ENCODE measurements at regions not wholly inside any gene's neighbourhood (a gene's known extent, or its start where the extent isn't known, plus 50 kb on each side); places are given as distances from the start of the nearest gene placed in this dataset.
"Not testable (repeated sequence)": the region's sequence is repeated elsewhere in the genome, so short reads cannot be mapped to it uniquely, and the experiment has no call there.

DNA sequence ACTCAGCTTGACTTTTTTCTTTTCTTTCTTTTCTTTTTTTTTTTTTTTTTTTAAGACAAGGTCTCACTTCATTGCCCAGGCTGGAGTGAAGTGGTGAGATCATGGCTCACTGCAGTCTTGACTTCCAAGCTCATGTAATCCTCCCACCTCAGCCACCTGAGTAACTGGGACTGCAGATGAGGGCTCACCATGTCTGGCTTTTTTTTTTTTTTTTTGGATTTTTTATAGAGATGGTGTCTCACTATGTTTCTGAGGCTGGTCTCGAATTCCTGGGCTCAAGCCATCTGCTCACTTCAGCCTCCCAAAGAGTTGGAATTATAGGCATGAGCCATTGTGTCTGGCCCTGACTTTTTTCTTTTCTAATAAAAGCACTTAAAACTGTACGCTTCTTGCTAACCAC lies 358.2 kb upstream of the IGFBP3 start:
- no peak for DNase-seq (ENCODE audit: low spot score)
- Mint-ChIP-seq H3K4me1 (ENCODE audit: low read depth) (no peaks in the 10 kb centered on the region), H3K4me3 (no peak overlapping the region), H3K9me3 (no peaks in the 10 kb centered on the region), H3K36me3 (ENCODE audit: low read depth) (no peaks in the 10 kb centered on the region), H3K27me3 (ENCODE audit: insufficient read depth) (no peaks in the 10 kb centered on the region), H3K27ac (no peak overlapping the region)
- intact Hi-C loops (cut with micrococcal nuclease): no loop called here

DNA sequence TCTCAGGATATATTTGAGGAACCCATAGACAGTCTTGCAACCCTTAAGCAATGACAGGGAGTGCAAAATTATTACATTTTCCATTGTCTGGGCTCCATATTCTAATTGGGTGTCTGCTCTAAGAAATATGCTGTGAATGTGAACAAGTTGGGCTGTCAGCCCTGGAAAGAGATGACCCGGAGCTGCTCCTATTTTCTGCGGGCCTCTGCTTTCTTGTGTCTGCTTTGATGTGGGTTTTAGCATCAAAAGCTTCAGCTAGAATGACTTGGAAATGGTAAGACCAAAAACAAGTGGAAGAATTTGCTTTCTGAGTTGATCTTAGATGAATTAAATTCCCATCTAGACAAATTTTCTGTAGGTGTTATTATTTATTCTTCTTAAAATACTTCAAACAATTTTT lies 343.6 kb upstream of the IGFBP3 start:
- Mint-ChIP-seq H3K4me3 (no peak overlapping the region), H3K4me1 (ENCODE audit: low read depth) (no peaks in the 10 kb centered on the region), H3K9me3 (peaks cover 22% of the 10 kb centered on the region), H3K36me3 (ENCODE audit: low read depth) (no peaks in the 10 kb centered on the region), H3K27ac (no peak overlapping the region), H3K27me3 (ENCODE audit: insufficient read depth) (no peaks in the 10 kb centered on the region)
- no peak for DNase-seq (ENCODE audit: low spot score)
- intact Hi-C loops (cut with micrococcal nuclease): no loop called here

DNA sequence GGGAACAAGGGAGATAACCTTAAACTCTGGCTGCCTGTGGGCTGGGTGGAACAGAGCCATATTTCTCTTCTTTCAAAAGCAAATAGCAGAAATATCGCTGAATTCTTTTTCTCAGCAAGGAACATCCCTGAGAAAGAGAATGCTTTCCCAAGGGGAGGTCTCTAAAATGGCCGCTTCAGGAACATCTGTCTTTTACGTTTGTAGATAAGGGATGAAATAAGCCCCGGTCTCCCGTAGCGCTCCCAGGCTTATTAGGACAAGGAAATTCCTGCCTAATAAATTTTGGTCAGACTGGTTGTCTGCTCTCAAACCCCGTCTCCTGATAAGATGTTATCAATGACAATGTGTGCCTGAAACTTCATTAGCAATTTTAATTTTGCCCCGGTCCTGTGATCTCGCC lies 340.6 kb upstream of the IGFBP3 start:
- H3K27me3 Mint-ChIP-seq (ENCODE audit: insufficient read depth); H3K4me1 Mint-ChIP-seq (ENCODE audit: low read depth); DNase-seq (ENCODE audit: low spot score); H3K27ac Mint-ChIP-seq; intact Hi-C loops (cut with micrococcal nuclease); H3K36me3 Mint-ChIP-seq (ENCODE audit: low read depth); H3K4me3 Mint-ChIP-seq: not testable (repeated sequence)
- H3K9me3 Mint-ChIP-seq: peaks cover 22% of the 10 kb centered on the region

- Mint-ChIP-seq H3K4me1 (ENCODE audit: low read depth) (no peaks in the 10 kb centered on the region), H3K27ac (no peak overlapping the region), H3K27me3 (ENCODE audit: insufficient read depth) (no peaks in the 10 kb centered on the region), H3K4me3 (no peak overlapping the region), H3K9me3 (peaks cover 22% of the 10 kb centered on the region), H3K36me3 (ENCODE audit: low read depth) (no peaks in the 10 kb centered on the region)
- intact Hi-C loops (cut with micrococcal nuclease): no loop called here
- DNase-seq (ENCODE audit: low spot score): no peak
Measured at GRCh38 chr7:46259947-46260346, 338.9 kb upstream of the IGFBP3 start.

DNA sequence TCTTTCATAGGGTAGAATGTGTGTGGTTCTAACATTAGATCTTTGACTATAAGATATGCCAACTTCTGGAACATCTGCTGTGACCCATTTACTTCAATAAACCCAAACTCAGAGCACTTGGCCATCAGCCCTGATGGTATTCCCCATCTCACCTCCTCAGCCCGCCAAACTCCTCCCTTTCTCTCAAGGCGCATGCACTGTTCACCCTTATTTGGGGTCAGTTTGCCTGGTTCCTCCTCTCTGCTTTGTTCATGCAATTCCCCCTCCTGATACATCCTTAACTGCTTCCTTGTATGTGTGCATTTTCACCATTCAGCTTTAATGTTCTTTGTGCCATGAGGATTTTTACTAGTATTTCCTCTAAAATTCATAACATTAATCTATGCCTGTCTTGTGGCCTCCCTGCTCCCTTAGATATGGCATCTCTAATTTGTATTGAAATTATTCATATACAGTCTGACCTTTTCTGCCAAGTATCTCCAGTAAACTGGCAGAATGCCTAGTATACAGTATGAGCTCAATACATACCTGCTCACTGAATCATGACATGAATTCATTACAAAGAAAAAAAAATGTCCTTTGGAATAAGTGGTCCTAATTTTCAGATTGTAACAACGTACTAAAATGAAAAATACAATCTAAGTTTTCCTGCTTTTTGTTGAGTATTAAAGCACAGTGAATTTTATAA lies 336.8 kb upstream of the IGFBP3 start:
- H3K27me3 Mint-ChIP-seq (ENCODE audit: insufficient read depth): no peaks in the 10 kb centered on the region
- intact Hi-C loops (cut with micrococcal nuclease): no loop called here
- peaks cover 22% of the 10 kb centered on the region for H3K9me3 Mint-ChIP-seq
- no peak for DNase-seq (ENCODE audit: low spot score)
- no peaks in the 10 kb centered on the region for H3K4me1 Mint-ChIP-seq (ENCODE audit: low read depth)
- no peaks in the 10 kb centered on the region for H3K36me3 Mint-ChIP-seq (ENCODE audit: low read depth)
- H3K27ac Mint-ChIP-seq: no peak overlapping the region
- no peak overlapping the region for H3K4me3 Mint-ChIP-seq

- no peak for DNase-seq (ENCODE audit: low spot score)
- Mint-ChIP-seq H3K36me3 (ENCODE audit: low read depth) (no peaks in the 10 kb centered on the region), H3K4me3 (no peak overlapping the region), H3K9me3 (peaks cover 20% of the 10 kb centered on the region), H3K27me3 (ENCODE audit: insufficient read depth) (no peaks in the 10 kb centered on the region), H3K27ac (no peak overlapping the region), H3K4me1 (ENCODE audit: low read depth) (no peaks in the 10 kb centered on the region)
- intact Hi-C loops (cut with micrococcal nuclease): no loop called here
Measured at GRCh38 chr7:46256870-46257661, 336.0 kb upstream of the IGFBP3 start.

- no peaks in the 10 kb centered on the region for H3K36me3 Mint-ChIP-seq (ENCODE audit: low read depth)
- H3K4me1 Mint-ChIP-seq (ENCODE audit: low read depth): no peaks in the 10 kb centered on the region
- no peak overlapping the region for H3K27ac Mint-ChIP-seq
- no peaks in the 10 kb centered on the region for H3K27me3 Mint-ChIP-seq (ENCODE audit: insufficient read depth)
- no peak for DNase-seq (ENCODE audit: low spot score)
- no peak overlapping the region for H3K4me3 Mint-ChIP-seq
- intact Hi-C loops (cut with micrococcal nuclease): no loop called here
- H3K9me3 Mint-ChIP-seq: no peaks in the 10 kb centered on the region
Measured at GRCh38 chr7:46253520-46253919, 332.4 kb upstream of the IGFBP3 start.

DNA sequence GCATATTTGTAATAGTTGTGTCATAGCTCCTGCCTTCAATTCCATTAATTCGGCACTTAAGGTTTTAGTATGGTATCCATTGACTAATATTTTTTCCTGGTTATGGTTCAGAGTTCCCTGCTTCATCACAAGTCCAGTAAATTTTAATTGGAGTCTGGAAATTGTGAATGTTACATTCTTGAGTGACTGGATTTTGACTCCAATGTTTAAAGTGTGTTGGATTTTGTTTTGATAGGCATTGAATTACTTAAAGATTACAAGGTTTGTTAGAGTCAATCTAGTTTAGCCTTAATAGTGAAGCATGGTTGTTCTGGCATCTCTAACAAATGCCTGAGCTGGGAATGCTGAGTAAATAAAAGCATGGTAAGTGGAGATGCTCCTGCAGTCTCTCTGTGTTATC lies 326.6 kb upstream of the IGFBP3 start:
- Mint-ChIP-seq H3K27me3 (ENCODE audit: insufficient read depth) (no peaks in the 10 kb centered on the region), H3K4me1 (ENCODE audit: low read depth) (no peaks in the 10 kb centered on the region)

GRCh38 chr7:46245586-46246111 lies 324.6 kb upstream of the IGFBP3 start:
- Mint-ChIP-seq H3K27ac (no peak overlapping the region), H3K27me3 (ENCODE audit: insufficient read depth) (no peaks in the 10 kb centered on the region), H3K4me1 (ENCODE audit: low read depth) (no peaks in the 10 kb centered on the region), H3K4me3 (no peak overlapping the region), H3K36me3 (ENCODE audit: low read depth) (no peaks in the 10 kb centered on the region), H3K9me3 (no peaks in the 10 kb centered on the region)
- DNase-seq (ENCODE audit: low spot score): no peak
- intact Hi-C loops (cut with micrococcal nuclease): no loop called here

More for the DNA sequence above, 326.6 kb upstream of the IGFBP3 start:
- Mint-ChIP-seq H3K27ac (no peak overlapping the region), H3K36me3 (ENCODE audit: low read depth) (no peaks in the 10 kb centered on the region), H3K9me3 (no peaks in the 10 kb centered on the region), H3K4me3 (no peak overlapping the region)
- DNase-seq (ENCODE audit: low spot score): no peak
- intact Hi-C loops (cut with micrococcal nuclease): no loop called here

- Mint-ChIP-seq H3K4me1 (ENCODE audit: low read depth) (no peaks in the 10 kb centered on the region), H3K4me3 (no peak overlapping the region)
Measured at GRCh38 chr7:46244757-46245156, 323.7 kb upstream of the IGFBP3 start.

DNA sequence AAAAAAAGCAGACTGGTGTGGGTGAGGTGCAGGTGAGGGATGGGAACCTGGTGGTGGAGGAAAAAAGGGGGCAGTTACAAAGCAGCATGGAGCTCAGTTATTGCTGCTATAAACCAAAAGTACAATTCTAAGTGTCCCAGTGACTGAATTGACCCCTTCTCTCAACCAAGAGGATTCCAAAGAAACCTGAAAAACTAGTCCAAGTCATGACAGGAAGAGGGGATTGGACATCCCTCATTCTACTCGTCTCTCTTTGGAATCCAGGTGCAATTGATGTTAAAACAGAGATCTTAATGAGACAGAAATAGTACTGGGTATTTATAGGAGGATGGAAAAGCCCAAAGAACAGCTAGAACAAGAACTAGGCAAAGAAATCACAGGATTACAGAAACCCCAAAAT lies 322.3 kb upstream of the IGFBP3 start:
- Mint-ChIP-seq H3K36me3 (ENCODE audit: low read depth) (no peaks in the 10 kb centered on the region), H3K27me3 (ENCODE audit: insufficient read depth) (no peaks in the 10 kb centered on the region), H3K27ac (no peak overlapping the region), H3K9me3 (no peaks in the 10 kb centered on the region), H3K4me1 (ENCODE audit: low read depth) (no peaks in the 10 kb centered on the region), H3K4me3 (no peak overlapping the region)
- no peak for DNase-seq (ENCODE audit: low spot score)
- intact Hi-C loops (cut with micrococcal nuclease): no loop called here

More at GRCh38 chr7:46244757-46245156, 323.7 kb upstream of the IGFBP3 start:
- Mint-ChIP-seq H3K27ac (no peak overlapping the region), H3K36me3 (ENCODE audit: low read depth) (no peaks in the 10 kb centered on the region), H3K27me3 (ENCODE audit: insufficient read depth) (no peaks in the 10 kb centered on the region), H3K9me3 (no peaks in the 10 kb centered on the region)
- DNase-seq (ENCODE audit: low spot score): no peak
- intact Hi-C loops (cut with micrococcal nuclease): no loop called here

DNA sequence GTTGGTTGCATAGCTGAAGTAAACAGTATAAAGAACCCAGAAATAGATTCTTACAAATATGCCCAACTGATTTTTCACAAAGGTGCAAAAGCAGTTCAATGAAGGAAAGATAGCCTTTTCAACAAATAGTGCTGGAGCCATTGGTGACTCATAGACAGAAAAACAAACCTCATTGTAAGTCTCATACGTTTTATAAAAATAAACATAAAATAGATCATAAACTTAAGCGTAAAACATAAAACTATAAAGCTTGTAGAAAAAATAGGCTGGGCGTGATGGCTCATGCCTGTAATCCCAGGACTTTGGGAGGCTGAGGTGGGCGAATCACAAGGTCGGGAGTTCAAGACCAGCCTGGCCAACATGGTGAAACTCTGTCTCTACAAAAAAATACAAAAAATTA lies 318.8 kb upstream of the IGFBP3 start:
- intact Hi-C loops (cut with micrococcal nuclease): no loop called here
- H3K27ac Mint-ChIP-seq: no peak overlapping the region
- no peaks in the 10 kb centered on the region for H3K4me1 Mint-ChIP-seq (ENCODE audit: low read depth)
- H3K4me3 Mint-ChIP-seq: no peak overlapping the region
- no peaks in the 10 kb centered on the region for H3K36me3 Mint-ChIP-seq (ENCODE audit: low read depth)
- no peaks in the 10 kb centered on the region for H3K9me3 Mint-ChIP-seq
- peaks cover 2% of the 10 kb centered on the region for H3K27me3 Mint-ChIP-seq (ENCODE audit: insufficient read depth)
- no peak for DNase-seq (ENCODE audit: low spot score)

- intact Hi-C loops (cut with micrococcal nuclease): no loop called here
- no peak overlapping the region for H3K27ac Mint-ChIP-seq
- peaks cover 2% of the 10 kb centered on the region for H3K27me3 Mint-ChIP-seq (ENCODE audit: insufficient read depth)
- no peaks in the 10 kb centered on the region for H3K9me3 Mint-ChIP-seq
- no peak overlapping the region for H3K4me3 Mint-ChIP-seq
- no peak for DNase-seq (ENCODE audit: low spot score)
- no peaks in the 10 kb centered on the region for H3K36me3 Mint-ChIP-seq (ENCODE audit: low read depth)
- no peaks in the 10 kb centered on the region for H3K4me1 Mint-ChIP-seq (ENCODE audit: low read depth)
Measured at GRCh38 chr7:46237466-46237865, 316.4 kb upstream of the IGFBP3 start.
